Ishikawa (cell line): ENCODE measurements at regions not wholly inside any gene's neighbourhood (a gene's known extent, or its start where the extent isn't known, plus 50 kb on each side); places are given as distances from the start of the nearest gene placed in this dataset.

Experiments
- TCF12 ChIP-seq: IDR thresholded peaks from 2 replicates; pipeline ENCODE4 v1.6.1; 2012; ENCODE audit warnings: low read depth
- TEAD4 ChIP-seq: IDR thresholded peaks from 2 replicates; pipeline ENCODE4 v1.6.1; 2012

DNA sequence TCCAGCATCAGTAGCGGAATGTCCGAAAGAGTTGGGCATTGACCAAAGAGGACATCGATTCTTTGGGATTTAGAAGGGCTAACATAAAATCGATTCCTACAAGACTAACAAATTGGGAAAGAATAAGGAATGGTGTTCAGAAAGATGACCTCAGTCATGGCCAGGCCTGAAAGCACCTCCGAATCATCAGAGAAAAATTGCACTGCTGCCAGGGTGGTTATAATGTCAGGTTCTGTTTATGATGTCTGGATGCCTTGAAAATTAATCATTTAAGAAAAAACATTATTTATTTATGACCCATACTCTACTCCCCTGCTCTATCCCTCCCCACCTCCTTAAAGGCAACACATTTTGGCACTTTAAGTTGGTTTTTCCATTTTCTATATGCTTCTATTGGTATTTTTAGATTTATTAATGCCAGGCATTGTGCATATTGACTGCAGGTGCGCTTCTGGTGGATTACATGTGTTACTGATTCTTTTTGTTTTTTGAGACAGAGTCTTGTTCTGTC is 104.7 kb downstream of the MYCN start:
- no peak for TF ChIP-seq TCF12
- TF ChIP-seq TEAD4, result no peak
